Keratinocyte (primary cell): ENCODE measurements at regions not wholly inside any gene's neighbourhood (a gene's known extent, or its start where the extent isn't known, plus 50 kb on each side); places are given as distances from the start of the nearest gene placed in this dataset.

Experiments used
- CTCF ChIP-seq, 3 experiments: IDR thresholded peaks in 1 of 3; conservative IDR thresholded peaks in 1 of 3; optimal IDR thresholded peaks in 1 of 3; 2 replicates in 2 of 3; 3 replicates in 1 of 3; pipeline versions ENCODE3 to v1.5.1; 2011; ENCODE audit warnings: low read length in 3 of 3, mild to moderate bottlenecking in 3 of 3, moderate library complexity in 2 of 3, control low read depth in 1 of 3, inconsistent platforms in 1 of 3; ENCODE audit not compliant: insufficient read depth in 2 of 3; ENCODE audit errors: extremely low read depth in 1 of 3
- EZH2 ChIP-seq: IDR thresholded peaks from one replicate; pipeline ENCODE4 v1.6.1; 2012; ENCODE audit warnings: inconsistent platforms, mild to moderate bottlenecking, low read length, moderate library complexity

GRCh38 chr2:187679454-187679853 is 125.2 kb upstream of the TFPI start:
- TF ChIP-seq CTCF (optimal IDR thresholded peaks at IDR 0.05 in 1 of 3, IDR thresholded peaks at IDR 0.05 in 1 of 3, conservative IDR thresholded peaks at IDR 0.05 in 1 of 3; ENCODE audit: extremely low read depth in 1 of 3, insufficient read depth in 2 of 3, low read length in 3 of 3): no peak
- TF ChIP-seq EZH2: no peak
